Fibroblast of skin of right quadriceps (primary cell): ENCODE measurements at regions not wholly inside any gene's neighbourhood (a gene's known extent, or its start where the extent isn't known, plus 50 kb on each side); places are given as distances from the start of the nearest gene placed in this dataset.

Source experiments
- DNase-seq: peaks from one replicate; pipeline ENCODE4 v3.0.0-alpha.2; 2013

- no peak for DNase-seq
These were observed 134.1 kb upstream of the TCERG1L start for GRCh38 chr10:131445623-131446022.

- DNase-seq, result no peak
These were observed 134.7 kb upstream of the TCERG1L start for GRCh38 chr10:131446171-131446570.

GRCh38 chr10:131448171-131448570, 136.7 kb upstream of the TCERG1L start:
- DNase-seq, result no peak

GRCh38 chr10:131448883-131449282, 137.4 kb upstream of the TCERG1L start:
- DNase-seq, result no peak

- DNase-seq, result no peak
These were observed 138.8 kb upstream of the TCERG1L start for GRCh38 chr10:131450216-131450765.

GRCh38 chr10:131451407-131452015, 140.0 kb upstream of the TCERG1L start:
- no peak for DNase-seq

- DNase-seq, result peak; percentile 28
These were observed 141.6 kb upstream of the TCERG1L start for GRCh38 chr10:131452926-131453720.

GRCh38 chr10:131453721-131454634, 142.5 kb upstream of the TCERG1L start:
- peak; percentile 73 for DNase-seq

GRCh38 chr10:131456411-131456810, 144.9 kb upstream of the TCERG1L start:
- no peak for DNase-seq

- DNase-seq, result no peak
These were observed 149.6 kb upstream of the TCERG1L start for GRCh38 chr10:131461093-131461492.

- DNase-seq, result no peak
These were observed 153.3 kb upstream of the TCERG1L start for GRCh38 chr10:131464789-131465188.

GRCh38 chr10:131469551-131469950, 158.0 kb upstream of the TCERG1L start:
- no peak for DNase-seq

GRCh38 chr10:131473645-131474044, 162.1 kb upstream of the TCERG1L start:
- no peak for DNase-seq

- DNase-seq, result peak; percentile 53
These were observed 162.9 kb upstream of the TCERG1L start for GRCh38 chr10:131474416-131474815.

- DNase-seq, result no peak
These were observed 163.5 kb upstream of the TCERG1L start for GRCh38 chr10:131475043-131475442.

- no peak for DNase-seq
These were observed 164.3 kb upstream of the TCERG1L start for GRCh38 chr10:131475803-131476202.

GRCh38 chr10:131477457-131478121, 166.1 kb upstream of the TCERG1L start:
- no peak for DNase-seq

- no peak for DNase-seq
These were observed 167.0 kb upstream of the TCERG1L start for GRCh38 chr10:131478377-131478989.

GRCh38 chr10:131480066-131480465, 168.5 kb upstream of the TCERG1L start:
- peak; percentile 35 for DNase-seq

- peak; percentile 14 for DNase-seq
These were observed 169.3 kb upstream of the TCERG1L start for GRCh38 chr10:131480861-131481260.

- peak; percentile 14 for DNase-seq
These were observed 174.2 kb upstream of the TCERG1L start for GRCh38 chr10:131485732-131486131.

GRCh38 chr10:131487822-131488221, 176.3 kb upstream of the TCERG1L start:
- DNase-seq, result no peak
